ENCODE measurements at regions not wholly inside any gene's neighbourhood (a gene's known extent, or its start where the extent isn't known, plus 50 kb on each side); places are given as distances from the start of the nearest gene placed in this dataset.

- Histone ChIP-seq H3F3A (replicated peaks; ENCODE audit: insufficient read depth) (no peaks in the 10 kb centered on the region), H2AFZ (ENCODE audit: low read depth) (no peak overlapping the region), H3K27me3 (ENCODE audit: insufficient read depth) (no peaks in the 10 kb centered on the region), H3K4me2 (no peak overlapping the region), H3K9me2 (no peaks in the 10 kb centered on the region), H3K27ac (ENCODE audit: low read depth in 2 of 2, low read length in 1 of 2) (no peak overlapping the region), H3K4me3 (ENCODE audit: low read depth in 2 of 2, low read length in 1 of 2) (no peak overlapping the region), H3K9me3 (no peaks in the 10 kb centered on the region), H3K9ac (no peak overlapping the region), H4K20me1 (ENCODE audit: insufficient read depth) (no peaks in the 10 kb centered on the region), H3K36me3 (replicated peaks in 1 of 2; ENCODE audit: control insufficient read depth in 1 of 2, insufficient read depth in 2 of 2, low read length in 1 of 2) (no peaks in the 10 kb centered on the region), H3K79me2 (ENCODE audit: insufficient read depth) (no peaks in the 10 kb centered on the region), H3K4me1 (ENCODE audit: control insufficient read depth in 1 of 2, insufficient read depth in 2 of 2, low read depth in 1 of 2, low read length in 1 of 2) (peaks cover 3 to 6% of the 10 kb centered on the region in 2 experiments; a peak in 2 of 4 replicates)
- no peak for DNase-seq
- TF ChIP-seq IRF3 (IDR thresholded peaks at IDR 0.05; ENCODE audit: low read depth, low read length): no peak
- no peak for TF ChIP-seq RXRA (IDR thresholded peaks at IDR 0.05; ENCODE audit: borderline replicate concordance, low read depth)
- TF ChIP-seq SIN3A (IDR thresholded peaks at IDR 0.05; ENCODE audit: borderline replicate concordance, low read depth, low read length): no peak
- TF ChIP-seq FOSL2 (IDR thresholded peaks at IDR 0.05; ENCODE audit: borderline replicate concordance, low read depth): no peak
- ChIA-PET POLR2A (no interaction called here), CTCF (interaction anchor here (1.1 kb wide), 1 partner anchor 32 kb away, joined by 3 read pairs; no protein-coding TSS in a partner anchor)
- 87% methylated on average over 3 of the region's 3 CpGs for whole genome bisulfite sequencing (ENCODE audit: low lambda C conversion rate)
These were observed 1983.2 kb downstream of the EFNA5 start for GRCh38 chr5:105687493-105687892.

- WGBS (ENCODE audit: low lambda C conversion rate): 84% methylated on average over 5 of the region's 5 CpGs
- Histone ChIP-seq H3F3A (replicated peaks; ENCODE audit: insufficient read depth) (no peaks in the 10 kb centered on the region), H3K4me3 (ENCODE audit: low read depth in 2 of 2, low read length in 1 of 2) (no peak overlapping the region), H3K9ac (no peak overlapping the region), H3K4me2 (no peak overlapping the region), H3K27ac (ENCODE audit: low read depth in 2 of 2, low read length in 1 of 2) (no peak overlapping the region; a peak in 1 of 4 replicates), H3K36me3 (replicated peaks in 1 of 2; ENCODE audit: control insufficient read depth in 1 of 2, insufficient read depth in 2 of 2, low read length in 1 of 2) (no peaks in the 10 kb centered on the region), H3K9me3 (no peaks in the 10 kb centered on the region), H3K79me2 (ENCODE audit: insufficient read depth) (no peaks in the 10 kb centered on the region), H3K4me1 (ENCODE audit: control insufficient read depth in 1 of 2, insufficient read depth in 2 of 2, low read depth in 1 of 2, low read length in 1 of 2) (peaks cover 3 to 6% of the 10 kb centered on the region in 2 experiments; a peak in 2 of 4 replicates), H2AFZ (ENCODE audit: low read depth) (no peak overlapping the region), H3K9me2 (no peaks in the 10 kb centered on the region), H3K27me3 (ENCODE audit: insufficient read depth) (no peaks in the 10 kb centered on the region), H4K20me1 (ENCODE audit: insufficient read depth) (no peaks in the 10 kb centered on the region)
- ChIA-PET CTCF (interaction anchor here (0.7 kb wide), 1 partner anchor 12 kb away, joined by 3 read pairs; no protein-coding TSS in a partner anchor), POLR2A (no interaction called here)
- no peak for DNase-seq
- no peak for TF ChIP-seq RFX5 (IDR thresholded peaks at IDR 0.05; ENCODE audit: low read length)
- TF ChIP-seq REST (IDR thresholded peaks at IDR 0.05; ENCODE audit: low read depth, low read length): no peak
- no peak for TF ChIP-seq MAX (IDR thresholded peaks at IDR 0.05; ENCODE audit: low read depth)
- TF ChIP-seq PBX3 (IDR thresholded peaks at IDR 0.05): no peak
- no peak for TF ChIP-seq TEAD4 (IDR thresholded peaks at IDR 0.05; ENCODE audit: borderline replicate concordance, insufficient read depth)
- TF ChIP-seq SMC3 (IDR thresholded peaks at IDR 0.05; ENCODE audit: low read depth, low read length): no peak
- TF ChIP-seq ELF1 (IDR thresholded peaks at IDR 0.05): no peak
These were observed 1984.9 kb downstream of the EFNA5 start for GRCh38 chr5:105685884-105686283.
